Fibroblast of the conjunctiva (primary cell): ENCODE measurements at regions not wholly inside any gene's neighbourhood (a gene's known extent, or its start where the extent isn't known, plus 50 kb on each side); places are given as distances from the start of the nearest gene placed in this dataset.
"Not testable (repeated sequence)": the region's sequence is repeated elsewhere in the genome, so short reads cannot be mapped to it uniquely, and the experiment has no call there.

Source experiments
- DNase-seq: peaks from one replicate; pipeline ENCODE4 v3.0.0-alpha.2; 2010; ENCODE audit warnings: low read depth

- DNase-seq: no peak
These were observed 152.8 kb upstream of the IRS2 start for GRCh38 chr13:109939180-109939579.

- peak; percentile 88 for DNase-seq
These were observed 152.0 kb upstream of the IRS2 start for GRCh38 chr13:109938255-109938936.

DNA sequence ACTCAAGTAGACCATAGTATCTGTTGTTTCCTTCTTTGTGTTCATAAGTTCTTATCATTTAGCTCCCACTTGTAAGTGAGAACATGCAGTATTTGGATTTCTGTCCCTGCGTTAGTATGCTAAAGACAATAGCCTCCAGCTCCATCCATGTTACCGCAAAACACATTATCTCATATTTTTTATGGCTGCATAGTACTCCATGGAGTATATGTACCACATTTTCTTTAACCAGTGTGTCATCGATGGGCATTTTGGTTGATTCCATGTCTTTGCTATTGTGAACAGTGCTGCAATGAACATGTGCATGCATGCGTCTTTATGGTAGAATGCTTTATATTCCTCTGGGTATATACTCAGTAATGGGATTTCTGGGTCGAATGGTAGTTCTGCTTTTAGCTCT lies 148.1 kb upstream of the IRS2 start:
- DNase-seq: not testable (repeated sequence)

- DNase-seq: no peak
These were observed 147.1 kb upstream of the IRS2 start for GRCh38 chr13:109933476-109933875.

GRCh38 chr13:109924376-109924775 lies 138.0 kb upstream of the IRS2 start:
- DNase-seq: no peak

DNA sequence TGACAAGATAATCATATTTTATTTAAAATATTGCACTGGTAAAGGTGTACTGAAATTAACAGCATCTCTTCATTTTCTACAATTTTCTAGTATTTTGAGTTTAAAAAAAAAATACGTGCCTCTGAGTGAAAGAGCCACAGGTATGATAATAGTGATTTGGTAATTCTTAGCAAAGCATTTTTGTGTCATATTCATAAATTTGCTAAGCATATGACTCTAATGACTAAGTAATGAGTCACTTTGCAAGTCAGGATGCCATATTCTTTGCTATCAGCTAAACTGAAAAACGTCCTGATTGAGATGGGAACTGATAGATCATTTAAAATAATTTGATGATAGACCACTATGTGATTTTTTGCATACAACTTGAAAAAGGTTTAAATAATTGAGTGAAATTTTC lies 136.1 kb upstream of the IRS2 start:
- no peak for DNase-seq

DNA sequence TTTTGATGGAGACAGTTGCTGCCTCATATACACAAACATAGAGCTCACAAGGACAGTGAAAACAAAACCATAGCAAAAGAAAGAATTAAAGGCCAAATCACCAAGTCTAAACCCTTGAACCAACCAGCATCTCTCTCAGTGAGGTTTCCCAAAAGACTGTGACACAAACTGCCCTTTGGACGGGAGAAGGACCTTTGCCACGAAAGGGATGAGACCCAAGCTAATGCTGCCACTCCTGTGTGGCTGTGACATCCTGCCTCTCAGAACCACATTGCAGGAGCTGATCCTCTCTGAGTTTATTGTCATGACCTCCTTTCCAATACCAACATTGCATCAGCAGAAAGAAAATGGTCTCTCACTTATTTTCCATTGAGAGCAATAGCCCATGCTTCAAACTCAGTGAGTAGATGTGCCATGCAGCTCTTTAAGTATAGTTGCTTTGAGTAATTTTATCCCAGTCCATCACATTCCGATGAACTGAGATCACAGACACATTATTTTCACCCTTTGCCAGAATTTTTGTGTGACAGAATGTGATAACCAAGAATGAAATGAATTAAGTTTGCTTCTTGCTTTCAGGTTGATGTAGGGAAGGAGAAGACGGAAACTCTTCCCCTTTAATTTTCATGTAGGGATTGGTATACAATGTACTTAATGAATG lies 133.5 kb upstream of the IRS2 start:
- DNase-seq: no peak

- no peak for DNase-seq
These were observed 131.9 kb upstream of the IRS2 start for GRCh38 chr13:109918179-109918711.

DNA sequence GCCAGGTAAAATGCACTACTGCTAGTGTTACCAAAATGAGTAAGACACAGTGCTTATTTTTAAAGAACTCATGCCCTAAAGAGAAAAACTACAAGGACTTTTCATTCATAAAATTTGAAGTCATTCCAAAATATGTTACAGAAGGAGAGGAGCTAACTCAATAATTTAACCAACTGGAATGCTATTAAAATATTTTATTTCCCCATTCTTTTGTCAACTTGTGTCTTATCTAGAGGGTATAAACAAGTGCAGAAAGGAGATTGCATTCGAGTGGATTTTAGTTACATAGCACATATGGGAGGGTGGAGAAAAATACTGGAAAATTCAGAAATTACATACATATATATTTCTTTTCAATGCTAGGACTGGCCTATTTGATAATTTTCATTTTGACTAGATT lies 131.0 kb upstream of the IRS2 start:
- no peak for DNase-seq

DNA sequence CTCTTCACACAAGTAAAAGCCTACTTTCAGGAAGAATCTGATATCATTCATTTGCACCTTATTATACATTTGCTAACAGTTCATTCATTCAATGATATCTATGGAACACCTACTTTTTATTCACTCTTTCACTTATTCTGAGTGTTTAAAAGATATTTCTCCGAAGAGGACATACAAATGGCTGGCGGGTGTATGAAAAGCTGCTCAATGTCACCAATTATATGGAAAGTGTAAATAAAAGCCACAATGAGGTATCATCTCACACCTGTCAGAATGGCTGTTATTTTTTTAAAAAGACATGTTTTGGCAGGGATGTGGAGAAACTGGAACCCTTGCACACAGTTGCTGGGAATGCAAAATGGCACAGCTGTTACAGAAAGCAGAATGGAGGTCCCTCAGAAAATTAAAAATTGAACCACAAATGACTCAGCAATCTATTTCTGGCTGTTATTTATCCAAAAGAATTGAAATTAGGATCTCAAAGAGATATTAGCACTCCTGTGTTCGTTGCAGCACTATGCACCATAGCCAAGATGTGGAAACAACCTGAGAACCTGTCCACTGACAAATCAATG lies 127.6 kb upstream of the IRS2 start:
- no peak for DNase-seq

DNA sequence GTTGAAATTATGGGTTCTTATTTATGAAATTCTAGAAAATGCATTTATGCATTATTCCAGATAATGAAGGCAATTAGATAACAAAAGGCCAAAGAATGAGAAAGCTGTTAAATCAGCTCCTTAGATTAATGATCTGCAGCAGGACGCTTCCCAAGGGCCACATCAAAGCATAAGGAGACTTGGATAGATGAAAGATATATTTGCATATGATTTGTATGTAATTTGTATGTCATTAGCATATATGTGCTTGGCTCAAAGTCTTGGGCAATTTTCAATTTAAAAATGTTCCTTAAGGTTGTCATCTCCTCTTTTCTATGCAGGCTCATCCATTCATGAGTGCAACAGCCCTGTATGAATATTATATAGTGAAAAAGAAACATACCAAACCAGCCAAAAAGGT lies 126.8 kb upstream of the IRS2 start:
- no peak for DNase-seq

- DNase-seq: no peak
These were observed 123.8 kb upstream of the IRS2 start for GRCh38 chr13:109910194-109910593.

DNA sequence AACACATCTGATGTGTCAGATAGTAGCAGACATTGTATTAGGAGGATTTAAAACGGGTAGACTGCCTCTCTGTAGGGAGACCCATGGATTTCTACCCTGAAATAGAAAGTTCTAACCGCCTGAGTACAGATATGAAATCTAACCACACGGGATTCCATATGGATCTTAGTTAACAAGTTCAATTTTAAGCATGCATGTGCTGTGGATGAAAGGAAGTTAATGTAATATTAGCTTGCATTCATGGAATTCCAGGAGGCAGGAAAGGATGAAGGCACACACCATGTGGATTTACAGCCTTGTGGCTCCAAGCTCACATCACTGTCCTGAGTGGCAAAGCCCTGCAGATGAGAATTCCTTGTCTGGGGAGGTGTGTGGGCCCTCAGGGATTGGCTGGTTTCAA lies 120.6 kb upstream of the IRS2 start:
- DNase-seq: no peak

- DNase-seq: no peak
These were observed 117.8 kb upstream of the IRS2 start for GRCh38 chr13:109904218-109904617.

DNA sequence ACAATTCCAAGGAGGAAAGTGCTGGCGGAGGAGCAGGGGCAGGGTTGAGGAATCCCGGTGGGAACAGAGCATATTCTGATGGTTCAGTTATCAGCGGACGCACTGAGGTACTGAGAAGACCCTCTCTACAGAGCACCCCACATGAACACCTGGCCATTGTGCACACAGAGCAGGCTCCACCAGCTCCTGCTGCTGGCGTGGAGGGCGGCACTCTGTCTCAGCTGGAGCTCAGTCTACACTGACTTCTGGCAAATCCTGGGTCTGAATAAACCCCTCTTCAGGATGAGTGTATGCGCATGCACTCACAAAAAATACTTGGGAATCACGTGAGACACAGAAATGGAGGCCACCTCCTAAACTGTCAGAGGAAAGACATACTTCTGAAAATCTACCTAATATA lies 114.4 kb upstream of the IRS2 start:
- no peak for DNase-seq

DNA sequence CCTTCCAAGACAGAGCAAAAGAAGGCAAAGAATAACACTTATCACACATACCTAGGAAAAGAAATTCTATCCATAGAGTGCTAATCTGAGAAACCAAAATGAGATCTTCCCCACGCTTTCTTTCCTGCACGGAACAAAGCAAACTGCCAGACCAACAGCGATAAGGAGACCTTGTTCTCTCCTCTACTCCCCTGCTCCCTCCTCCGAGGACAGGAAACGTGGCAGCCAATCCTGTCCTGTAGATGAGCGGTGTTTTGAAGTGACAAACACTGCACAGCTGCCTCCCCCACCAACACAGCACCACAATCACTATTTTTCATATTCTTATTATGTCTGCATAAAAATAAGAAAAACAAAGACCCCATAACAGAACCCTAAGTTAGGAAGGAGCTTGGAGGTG lies 113.9 kb upstream of the IRS2 start:
- no peak for DNase-seq

DNA sequence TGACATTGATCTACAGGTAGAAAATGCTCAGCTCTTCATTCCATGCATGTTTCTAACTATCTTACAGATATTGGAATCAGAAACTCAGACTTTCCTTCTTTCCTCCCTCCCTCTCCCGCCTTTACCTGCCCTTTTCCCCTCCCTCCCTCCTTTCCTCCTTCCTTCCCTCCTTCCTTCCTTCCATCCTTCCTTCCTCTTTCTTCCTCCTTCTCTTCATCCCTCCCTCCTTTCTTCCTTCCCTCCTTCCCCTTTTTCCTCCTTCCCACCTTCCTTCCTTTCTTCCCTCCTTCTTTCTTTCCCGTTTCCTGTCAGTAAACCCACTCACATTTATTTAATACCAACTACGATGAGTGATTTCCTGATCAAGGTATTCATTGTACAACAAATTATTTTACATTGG lies 113.4 kb upstream of the IRS2 start:
- DNase-seq: no peak

DNA sequence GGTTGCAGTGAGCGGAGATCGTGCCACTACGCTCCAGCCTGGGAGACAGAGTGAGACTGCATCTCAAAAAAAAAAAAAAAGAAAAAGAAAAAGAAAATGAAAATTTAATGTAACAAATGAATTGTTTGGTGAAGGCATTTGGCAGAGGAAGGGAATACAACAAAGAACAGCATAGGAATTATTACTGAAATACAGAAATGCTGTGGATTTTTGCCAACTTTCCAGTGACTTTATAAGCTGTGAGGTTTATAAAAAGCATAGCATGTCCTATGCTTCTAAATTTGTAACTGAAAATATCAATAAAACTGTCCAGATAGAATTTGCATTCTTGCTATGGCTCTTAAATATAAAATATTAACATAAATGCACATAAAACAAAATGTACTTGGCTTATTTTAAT lies 112.9 kb upstream of the IRS2 start:
- no peak for DNase-seq

DNA sequence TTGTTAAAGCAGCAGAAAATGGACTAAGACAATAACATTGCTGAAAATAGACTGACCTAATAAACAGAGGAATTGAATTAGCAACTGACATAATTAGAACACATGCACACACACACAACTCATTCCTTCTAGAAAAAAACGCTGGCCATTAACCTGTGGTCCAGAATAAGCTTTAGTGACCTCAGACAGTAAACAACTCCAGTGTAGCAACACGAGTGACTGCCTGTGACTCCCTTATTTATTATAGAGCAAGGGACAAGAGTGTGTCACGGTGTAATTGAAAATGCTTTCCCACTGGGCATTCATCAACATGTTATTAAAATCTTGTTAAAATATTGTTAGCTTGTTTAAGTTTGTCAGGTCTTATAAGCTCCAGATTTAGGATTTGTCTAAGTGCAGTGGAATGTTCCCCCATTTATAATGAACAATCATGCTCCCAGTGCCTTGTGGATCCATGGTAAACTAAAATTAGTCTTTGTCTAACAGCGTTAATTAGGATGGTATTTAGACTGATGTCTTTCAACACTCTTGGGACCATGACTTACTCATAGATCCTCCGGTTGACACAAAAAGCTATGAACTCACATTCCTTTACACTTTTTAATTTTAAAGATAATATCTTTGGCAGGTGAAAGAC lies 111.7 kb upstream of the IRS2 start:
- no peak for DNase-seq

- DNase-seq: no peak
These were observed 105.7 kb upstream of the IRS2 start for GRCh38 chr13:109892101-109892500.

GRCh38 chr13:109885235-109885634 lies 98.9 kb upstream of the IRS2 start:
- no peak for DNase-seq

- DNase-seq: no peak
These were observed 98.1 kb upstream of the IRS2 start for GRCh38 chr13:109884462-109884861.
